GM12873 (cell line): ENCODE measurements at regions not wholly inside any gene's neighbourhood (a gene's known extent, or its start where the extent isn't known, plus 50 kb on each side); places are given as distances from the start of the nearest gene placed in this dataset.

Source experiments
- TF ChIP-seq, protein P1 (sequence below): IDR thresholded peaks from 2 replicates; pipeline ENCODE4 v1.5.1; 2012; ENCODE audit warnings: low read depth, mild to moderate bottlenecking, moderate library complexity, low read length, control low read depth; ENCODE audit not compliant: insufficient read depth; ENCODE audit errors: missing control alignments

DNA sequence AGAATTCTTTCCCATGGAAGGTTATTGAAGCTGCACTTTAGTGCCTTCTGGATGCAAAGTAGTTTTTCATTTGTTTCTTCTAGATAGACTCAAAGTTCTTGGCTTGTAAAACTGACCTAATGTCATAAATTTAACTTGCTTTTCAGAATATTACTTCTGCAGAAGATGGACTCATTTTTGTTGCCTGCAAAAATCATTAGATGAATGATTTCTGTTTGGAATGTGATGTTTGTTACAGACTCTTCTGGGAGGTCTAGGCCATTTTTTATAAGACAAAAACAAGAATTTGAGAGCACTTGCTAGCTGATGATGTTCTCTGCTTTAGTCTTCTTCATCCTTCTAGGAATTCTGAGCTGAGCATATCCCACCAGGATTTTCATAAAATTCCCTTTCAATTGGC, 308.6 kb upstream of the GIMD1 start:
- TF ChIP-seq, protein P1, sequence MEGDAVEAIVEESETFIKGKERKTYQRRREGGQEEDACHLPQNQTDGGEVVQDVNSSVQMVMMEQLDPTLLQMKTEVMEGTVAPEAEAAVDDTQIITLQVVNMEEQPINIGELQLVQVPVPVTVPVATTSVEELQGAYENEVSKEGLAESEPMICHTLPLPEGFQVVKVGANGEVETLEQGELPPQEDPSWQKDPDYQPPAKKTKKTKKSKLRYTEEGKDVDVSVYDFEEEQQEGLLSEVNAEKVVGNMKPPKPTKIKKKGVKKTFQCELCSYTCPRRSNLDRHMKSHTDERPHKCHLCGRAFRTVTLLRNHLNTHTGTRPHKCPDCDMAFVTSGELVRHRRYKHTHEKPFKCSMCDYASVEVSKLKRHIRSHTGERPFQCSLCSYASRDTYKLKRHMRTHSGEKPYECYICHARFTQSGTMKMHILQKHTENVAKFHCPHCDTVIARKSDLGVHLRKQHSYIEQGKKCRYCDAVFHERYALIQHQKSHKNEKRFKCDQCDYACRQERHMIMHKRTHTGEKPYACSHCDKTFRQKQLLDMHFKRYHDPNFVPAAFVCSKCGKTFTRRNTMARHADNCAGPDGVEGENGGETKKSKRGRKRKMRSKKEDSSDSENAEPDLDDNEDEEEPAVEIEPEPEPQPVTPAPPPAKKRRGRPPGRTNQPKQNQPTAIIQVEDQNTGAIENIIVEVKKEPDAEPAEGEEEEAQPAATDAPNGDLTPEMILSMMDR, result no peak

DNA sequence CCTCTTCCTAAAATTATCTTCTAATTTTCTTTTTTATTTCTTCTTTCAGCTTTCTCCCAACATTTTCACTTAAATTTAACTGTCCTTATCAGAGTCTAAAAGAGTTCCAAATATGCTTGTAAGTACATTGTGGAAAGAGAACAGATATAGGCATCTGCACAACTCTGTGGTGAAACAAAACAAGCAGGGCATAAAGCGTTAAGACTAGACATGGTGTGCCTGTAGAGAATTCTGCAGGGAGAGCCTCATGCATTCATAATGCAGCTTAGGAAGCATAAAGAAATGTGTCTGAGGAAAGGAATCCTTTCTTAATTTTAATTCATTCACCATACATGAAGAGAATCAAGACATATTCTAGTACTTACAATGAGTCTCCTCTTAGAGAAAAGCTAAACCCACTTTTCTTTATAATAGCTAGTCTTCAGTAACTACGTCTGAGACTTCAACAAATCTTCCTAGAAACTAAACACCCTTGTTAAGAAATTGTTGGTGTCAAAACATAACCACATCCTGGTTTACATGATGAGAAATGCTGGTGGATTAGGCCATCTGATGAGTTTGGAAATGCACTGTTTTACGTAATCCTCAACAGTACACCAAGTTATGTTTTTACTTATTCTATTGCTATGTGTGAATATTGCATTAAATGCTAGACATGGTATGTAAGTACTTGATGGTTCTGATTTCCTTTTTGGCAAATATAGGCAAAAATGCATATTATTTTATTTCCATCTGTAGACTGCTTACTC, 307.8 kb upstream of the GIMD1 start:
- TF ChIP-seq, protein P1, result no peak

DNA sequence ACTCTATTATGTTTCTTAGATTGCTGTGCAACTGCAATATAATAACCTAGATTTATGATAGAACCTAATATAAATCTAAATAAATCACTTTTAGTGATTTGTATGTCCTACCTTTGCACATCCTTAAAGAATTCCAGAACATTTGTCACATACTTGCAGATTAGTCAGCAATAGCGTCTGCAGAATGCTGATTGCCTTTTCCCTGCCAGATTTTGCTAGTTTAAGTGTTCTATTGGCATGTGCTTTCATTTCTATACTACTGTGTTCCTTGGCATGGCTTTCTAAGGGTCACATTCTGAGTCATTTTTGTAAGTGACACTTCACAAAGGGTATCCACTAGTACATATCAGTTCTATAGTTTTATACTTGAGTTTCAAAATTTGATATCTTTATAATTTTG, 303.1 kb upstream of the GIMD1 start:
- TF ChIP-seq, protein P1, result no peak

DNA sequence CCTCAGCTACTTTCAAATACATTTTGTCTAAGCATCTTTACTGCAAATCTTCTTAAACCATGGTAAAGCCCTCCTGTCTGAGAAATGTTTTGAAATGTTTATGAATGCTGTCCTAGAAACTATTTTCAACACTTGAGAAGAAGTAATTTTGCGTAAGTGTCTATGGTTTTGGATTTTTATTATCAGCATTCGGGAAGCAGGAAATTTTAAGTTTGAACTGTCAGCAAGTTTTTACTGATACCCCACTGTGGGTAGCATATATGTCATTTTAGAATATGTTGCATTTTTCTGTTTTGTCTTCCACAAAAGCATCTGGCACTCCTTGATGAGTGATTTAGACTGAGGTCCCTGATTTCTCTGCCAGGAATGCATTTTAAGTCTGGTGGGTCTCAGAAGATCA, 302.4 kb upstream of the GIMD1 start:
- TF ChIP-seq, protein P1, result no peak

DNA sequence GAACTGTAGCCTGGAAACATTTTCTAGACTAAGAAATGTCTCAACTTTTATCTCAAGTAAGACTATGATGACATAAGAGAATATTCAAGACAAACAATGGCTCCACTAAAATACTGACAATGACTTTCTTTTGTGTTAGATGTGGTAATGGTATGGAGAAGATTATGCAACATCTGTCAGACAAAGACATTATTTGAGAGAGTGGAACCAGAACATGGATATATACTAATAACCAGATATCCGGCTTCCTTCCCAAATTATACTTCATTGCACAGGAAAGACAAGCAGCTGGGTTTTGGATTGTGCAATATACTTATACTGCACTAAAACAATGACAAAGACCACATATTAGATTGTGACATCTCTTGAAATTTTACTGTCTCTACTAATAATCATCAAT, 290.8 kb upstream of the GIMD1 start:
- TF ChIP-seq, protein P1, result no peak

DNA sequence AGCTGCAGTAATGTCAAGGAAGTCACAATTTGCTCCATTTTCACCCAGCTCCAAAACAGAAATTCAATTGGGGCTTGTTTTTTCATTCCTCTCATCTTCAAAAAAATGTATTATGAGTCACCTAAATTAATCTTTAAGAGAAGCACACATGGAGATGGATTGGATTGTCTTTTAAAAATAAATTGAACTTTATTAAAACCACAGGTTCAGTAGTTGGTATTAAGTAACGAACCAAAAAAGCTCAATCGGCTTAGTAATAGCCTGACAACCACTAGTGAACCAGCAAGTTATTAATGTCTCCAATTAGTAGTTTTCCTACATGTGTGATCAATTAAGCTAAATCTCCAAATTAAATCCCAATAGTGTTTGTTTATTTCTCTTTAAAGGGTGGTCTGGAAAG, 283.5 kb upstream of the GIMD1 start:
- TF ChIP-seq, protein P1, result no peak

DNA sequence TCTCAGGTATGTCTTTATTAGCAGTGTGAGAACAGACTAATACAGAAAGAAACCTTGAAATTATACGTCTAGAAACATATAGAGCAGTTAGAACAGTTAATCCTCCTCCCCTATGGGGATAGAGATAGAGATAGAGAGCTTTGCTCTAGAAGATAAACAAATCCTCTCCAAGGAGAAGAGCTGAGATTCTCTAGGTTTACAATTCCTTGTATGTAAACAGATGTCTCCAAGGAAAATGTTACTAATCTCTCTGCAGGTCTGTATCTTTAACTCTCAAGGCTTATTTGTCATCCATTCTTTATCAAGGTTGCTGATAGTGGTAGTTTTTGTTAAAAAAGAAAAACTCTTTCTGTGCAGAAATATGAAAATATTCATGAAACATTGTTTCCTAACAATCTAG, 282.1 kb upstream of the GIMD1 start:
- TF ChIP-seq, protein P1, result no peak
